ENCODE measurements at regions not wholly inside any gene's neighbourhood (a gene's known extent, or its start where the extent isn't known, plus 50 kb on each side); places are given as distances from the start of the nearest gene placed in this dataset.

DNA sequence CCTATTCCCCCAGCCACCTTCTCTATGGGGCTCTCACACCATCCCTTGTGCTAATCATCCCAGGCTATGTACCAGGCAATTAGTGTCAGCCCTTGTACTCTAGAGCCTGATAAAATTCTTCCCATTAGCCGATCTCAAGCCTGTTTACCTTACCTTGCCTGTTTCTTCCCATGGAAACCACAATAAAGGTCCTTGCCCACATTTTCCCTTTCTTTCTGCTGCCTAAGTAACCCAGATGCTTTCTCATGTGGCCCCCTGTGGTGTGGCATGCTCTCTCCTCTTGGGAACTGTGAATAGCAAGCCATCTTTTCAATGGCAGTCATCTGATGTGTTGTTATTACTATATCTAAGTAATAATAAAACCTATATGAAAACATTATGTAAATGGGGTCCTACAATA is 265.8 kb upstream of the ELAC2 start:
- Histone ChIP-seq H3K56ac (replicated peaks; ENCODE audit: insufficient read length, low read depth, low read length) (no peak overlapping the region), H3K23me2 (ENCODE audit: low read depth, low read length) (no peaks in the 10 kb centered on the region), H3K18ac (ENCODE audit: extremely low read depth, low read length) (no peak overlapping the region), H3K4me1 (replicated peaks in 1 of 4; ENCODE audit: control insufficient read depth in 3 of 4, insufficient read depth in 4 of 4, low read length in 3 of 4) (peaks cover 0 to 4% (median 0%) of the 10 kb centered on the region in 4 experiments; a peak in 1 of 7 replicates), H2BK120ac (replicated peaks; ENCODE audit: low read depth, low read length) (no peak overlapping the region), H2BK5ac (ENCODE audit: low read depth, low read length) (no peak overlapping the region), H4K91ac (replicated peaks; ENCODE audit: insufficient read length, low read length) (no peak overlapping the region), H2BK15ac (ENCODE audit: low read length) (no peak overlapping the region), H3K79me1 (ENCODE audit: low read depth, low read length) (no peaks in the 10 kb centered on the region), H3K4ac (replicated peaks; ENCODE audit: insufficient read length, low read depth, low read length) (no peak overlapping the region), H4K8ac (ENCODE audit: extremely low read depth, insufficient read depth, low read length) (no peak overlapping the region), H3K9me3 (ENCODE audit: insufficient read depth in 2 of 2, low read depth in 1 of 2, low read length in 1 of 2) (peaks cover 0 to 3% of the 10 kb centered on the region in 2 experiments; a peak in 2 of 4 replicates), H3K4me3 (ENCODE audit: extremely low read depth in 1 of 4, insufficient read depth in 2 of 4, low read depth in 3 of 4, low read length in 4 of 4) (no peak overlapping the region), H3K27ac (ENCODE audit: low read depth, low read length) (no peak overlapping the region), H4K5ac (ENCODE audit: insufficient read length, low read depth, low read length) (no peak overlapping the region), H3K36me3 (ENCODE audit: control insufficient read depth in 2 of 4, insufficient read depth in 4 of 4, low read length in 3 of 4) (no peaks in the 10 kb centered on the region), H4K20me1 (replicated peaks in 1 of 2; ENCODE audit: control insufficient read depth in 1 of 2, insufficient read depth in 2 of 2, low read length in 2 of 2) (no peaks in the 10 kb centered on the region), H2BK12ac (ENCODE audit: low read depth, low read length) (no peak overlapping the region; the same call in 1 of the 2 replicates), H3K79me2 (ENCODE audit: control insufficient read depth in 1 of 2, insufficient read depth in 2 of 2, low read length in 2 of 2) (no peaks in the 10 kb centered on the region), H2BK20ac (ENCODE audit: low read length) (no peak overlapping the region), H2AK5ac (ENCODE audit: low read depth, low read length) (no peak overlapping the region), H3K9ac (replicated peaks in 1 of 4; ENCODE audit: extremely low read depth in 1 of 4, low read depth in 3 of 4, low read length in 3 of 4) (no peak overlapping the region), H3K4me2 (ENCODE audit: insufficient read depth in 1 of 2, low read depth in 2 of 2, low read length in 2 of 2) (no peak overlapping the region), H2AFZ (ENCODE audit: low read length) (0 out of 2 replicates have a peak overlapping the region, but pooled peaks have one; percentile 4), H3K27me3 (replicated peaks in 1 of 4; ENCODE audit: control insufficient read depth in 3 of 4, extremely low read depth in 1 of 4, insufficient read depth in 3 of 4, low read length in 3 of 4) (no peaks in the 10 kb centered on the region), H3K14ac (ENCODE audit: insufficient read length) (no peak overlapping the region), H3K23ac (ENCODE audit: insufficient read length) (no peak overlapping the region)
- no peak for FAIRE-seq
- CTCF ChIA-PET (ENCODE audit: partially characterized antibody) = no interaction called here
- DNase-seq (ENCODE audit: low read depth in 1 of 2, low spot score in 2 of 2) = no peak
- POLR2A ChIA-PET (ENCODE audit: partially characterized antibody) = no interaction called here
- WGBS, 2 experiments (ENCODE audit: extremely low coverage in 1 of 2, insufficient coverage in 1 of 2, insufficient read length in 1 of 2, insufficient replicate concordance in 2 of 2, low coverage in 1 of 2, low lambda C conversion rate in 2 of 2, missing lambda C conversion rate in 1 of 2) = 88% methylated on average over 1 of the region's 1 CpG; no CpG with 5 or more reads in 1 of the 2 experiments
- no peak for TF ChIP-seq KDM1A (IDR thresholded peaks at IDR 0.05; ENCODE audit: borderline replicate concordance, low read length)
- no peak for TF ChIP-seq BACH1 (IDR thresholded peaks at IDR 0.05; ENCODE audit: low read length)
- no peak for TF ChIP-seq TEAD4 (IDR thresholded peaks at IDR 0.05; ENCODE audit: low read depth, low read length)
- no peak for TF ChIP-seq TBP (IDR thresholded peaks at IDR 0.05; ENCODE audit: low read depth, low read length)
- TF ChIP-seq POU5F1 (IDR thresholded peaks at IDR 0.05; ENCODE audit: low read depth, low read length) = no peak
- no peak for TF ChIP-seq SP1 (IDR thresholded peaks at IDR 0.05; ENCODE audit: low read depth, low read length)
- no peak for TF ChIP-seq BRCA1 (IDR thresholded peaks at IDR 0.05; ENCODE audit: low read depth, low read length)
- TF ChIP-seq CEBPB (IDR thresholded peaks at IDR 0.05; ENCODE audit: low read depth, low read length) = no peak
